ENCODE measurements at regions not wholly inside any gene's neighbourhood (a gene's known extent, or its start where the extent isn't known, plus 50 kb on each side); places are given as distances from the start of the nearest gene placed in this dataset.

DNA sequence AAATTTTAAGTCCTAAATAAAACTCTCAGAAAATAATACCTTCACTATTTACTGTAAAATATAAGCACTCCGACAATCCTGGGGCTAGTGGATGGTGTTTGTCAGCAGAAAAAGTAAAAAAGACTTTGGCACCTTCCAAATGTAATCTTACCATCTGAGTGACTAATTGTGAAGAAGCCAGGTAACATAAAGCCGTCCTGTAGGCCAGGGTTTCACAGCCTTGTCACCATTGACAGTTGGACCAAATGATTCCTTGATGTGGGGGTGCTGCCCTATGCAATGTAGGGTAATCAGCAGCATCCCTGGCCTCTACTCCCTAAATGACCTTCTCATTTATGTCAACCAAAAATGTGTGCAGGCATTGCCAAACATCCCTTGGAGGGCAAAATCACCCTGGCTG, 87.2 kb downstream of the CAPZA3 start:
- no peak overlapping the region for H2AFZ ChIP-seq (ENCODE audit: low read depth, low read length)
- TF ChIP-seq EZH2 (IDR thresholded peaks at IDR 0.05; ENCODE audit: insufficient read depth, low read length) (no peak), CTCF (IDR thresholded peaks at IDR 0.05; ENCODE audit: insufficient read depth, low read depth, low read length) (no peak)
- no peak overlapping the region for H3K9ac ChIP-seq (ENCODE audit: low read length)
- H3K27me3 Mint-ChIP-seq (ENCODE audit: low read depth, unreplicated experiment), result no peaks in the 10 kb centered on the region
- H3K4me1 ChIP-seq (ENCODE audit: insufficient read depth, low read length), result no peaks in the 10 kb centered on the region
- DNase-seq (ENCODE audit: low read depth) (no peak), FAIRE-seq (no peak)
- no peaks in the 10 kb centered on the region for H3K4me1 Mint-ChIP-seq (ENCODE audit: low read depth, unreplicated experiment)
- no peak overlapping the region for H3K27ac ChIP-seq (ENCODE audit: low read depth, low read length)
- H3K27ac Mint-ChIP-seq (ENCODE audit: unreplicated experiment), result no peak overlapping the region
- no peaks in the 10 kb centered on the region for H3K79me2 ChIP-seq (ENCODE audit: insufficient read depth, low read length)
- H3K4me3 Mint-ChIP-seq (ENCODE audit: unreplicated experiment), result no peak overlapping the region
- peaks cover 8% of the 10 kb centered on the region for H3K9me3 Mint-ChIP-seq (ENCODE audit: unreplicated experiment)
- H3K36me3 Mint-ChIP-seq (ENCODE audit: low read depth, unreplicated experiment), result no peaks in the 10 kb centered on the region
- no peaks in the 10 kb centered on the region for H3K27me3 ChIP-seq (ENCODE audit: insufficient read depth, low read length)
- no peaks in the 10 kb centered on the region for H3K9me3 ChIP-seq (ENCODE audit: insufficient read depth, low read depth, low read length)
- H3K4me3 ChIP-seq (ENCODE audit: insufficient read depth, low read depth, low read length), result no peak overlapping the region
- no peak overlapping the region for H3K4me2 ChIP-seq (ENCODE audit: low read length)
- H3K36me3 ChIP-seq (ENCODE audit: insufficient read depth, low read length), result no peaks in the 10 kb centered on the region
- no peaks in the 10 kb centered on the region for H4K20me1 ChIP-seq (ENCODE audit: insufficient read depth, low read length)

DNA sequence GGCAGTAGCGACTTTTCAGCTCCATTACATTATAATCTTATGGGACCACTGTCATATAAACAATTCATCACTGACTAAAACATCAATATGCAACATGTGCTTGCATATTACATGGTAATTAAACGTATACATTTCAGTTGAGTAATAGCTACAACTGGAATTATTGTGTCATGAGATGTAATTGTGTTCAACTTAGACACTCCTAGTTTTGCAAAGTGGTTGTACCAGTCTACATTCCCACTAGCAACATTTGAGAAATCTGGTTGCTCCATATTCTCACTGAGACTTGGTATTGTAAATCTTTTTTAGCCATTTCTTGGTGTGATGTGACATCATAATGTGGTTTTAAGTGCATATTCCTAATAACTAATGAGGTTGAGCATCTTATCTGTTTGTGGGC, 90.0 kb downstream of the CAPZA3 start:
- no peak overlapping the region for H3K27ac Mint-ChIP-seq (ENCODE audit: unreplicated experiment)
- Histone ChIP-seq H2AFZ (ENCODE audit: low read depth, low read length) (no peak overlapping the region), H3K4me3 (ENCODE audit: insufficient read depth, low read depth, low read length) (no peak overlapping the region), H3K27ac (ENCODE audit: low read depth, low read length) (no peak overlapping the region), H3K9me3 (ENCODE audit: insufficient read depth, low read depth, low read length) (no peaks in the 10 kb centered on the region), H3K4me1 (ENCODE audit: insufficient read depth, low read length) (no peaks in the 10 kb centered on the region), H3K79me2 (ENCODE audit: insufficient read depth, low read length) (no peaks in the 10 kb centered on the region), H3K9ac (ENCODE audit: low read length) (no peak overlapping the region), H3K36me3 (ENCODE audit: insufficient read depth, low read length) (no peaks in the 10 kb centered on the region), H3K27me3 (ENCODE audit: insufficient read depth, low read length) (no peaks in the 10 kb centered on the region), H3K4me2 (ENCODE audit: low read length) (no peak overlapping the region), H4K20me1 (ENCODE audit: insufficient read depth, low read length) (no peaks in the 10 kb centered on the region)
- H3K36me3 Mint-ChIP-seq (ENCODE audit: low read depth, unreplicated experiment), result no peaks in the 10 kb centered on the region
- no peak for TF ChIP-seq CTCF (IDR thresholded peaks at IDR 0.05; ENCODE audit: insufficient read depth, low read depth, low read length)
- no peak for TF ChIP-seq EZH2 (IDR thresholded peaks at IDR 0.05; ENCODE audit: insufficient read depth, low read length)
- DNase-seq (ENCODE audit: low read depth), result no peak
- FAIRE-seq, result no peak
- no peaks in the 10 kb centered on the region for H3K4me1 Mint-ChIP-seq (ENCODE audit: low read depth, unreplicated experiment)
- H3K4me3 Mint-ChIP-seq (ENCODE audit: unreplicated experiment), result no peak overlapping the region
- peaks cover 8% of the 10 kb centered on the region for H3K9me3 Mint-ChIP-seq (ENCODE audit: unreplicated experiment)
- H3K27me3 Mint-ChIP-seq (ENCODE audit: low read depth, unreplicated experiment), result no peaks in the 10 kb centered on the region

DNA sequence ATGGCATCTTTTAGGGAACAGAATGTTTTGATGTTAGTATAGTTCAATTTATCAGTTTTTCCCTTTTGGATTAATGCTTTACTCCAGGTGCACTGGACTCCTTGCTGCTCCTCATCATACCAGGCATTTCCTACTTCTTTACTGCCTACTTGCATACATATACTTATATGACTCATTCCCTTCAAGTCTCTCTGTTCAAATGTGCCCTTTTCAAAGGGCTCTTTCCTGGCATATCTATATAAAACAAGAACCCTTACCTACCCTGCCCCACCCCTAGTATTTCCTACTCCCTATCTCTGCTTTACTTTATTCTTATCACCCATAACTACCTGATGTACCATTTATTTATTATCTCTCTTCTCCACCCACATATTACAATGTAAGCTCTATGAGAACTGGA, 90.6 kb downstream of the CAPZA3 start:
- FAIRE-seq (no peak), DNase-seq (ENCODE audit: low read depth) (no peak)
- H3K27me3 ChIP-seq (ENCODE audit: insufficient read depth, low read length), result no peaks in the 10 kb centered on the region
- no peak overlapping the region for H3K9ac ChIP-seq (ENCODE audit: low read length)
- TF ChIP-seq CTCF (IDR thresholded peaks at IDR 0.05; ENCODE audit: insufficient read depth, low read depth, low read length) (no peak), EZH2 (IDR thresholded peaks at IDR 0.05; ENCODE audit: insufficient read depth, low read length) (no peak)
- no peak overlapping the region for H3K4me3 Mint-ChIP-seq (ENCODE audit: unreplicated experiment)
- no peaks in the 10 kb centered on the region for H3K27me3 Mint-ChIP-seq (ENCODE audit: low read depth, unreplicated experiment)
- no peaks in the 10 kb centered on the region for H3K36me3 Mint-ChIP-seq (ENCODE audit: low read depth, unreplicated experiment)
- H3K4me2 ChIP-seq (ENCODE audit: low read length), result no peak overlapping the region
- no peak overlapping the region for H3K27ac ChIP-seq (ENCODE audit: low read depth, low read length)
- H3K9me3 Mint-ChIP-seq (ENCODE audit: unreplicated experiment), result peaks cover 9% of the 10 kb centered on the region
- H3K4me1 ChIP-seq (ENCODE audit: insufficient read depth, low read length), result no peaks in the 10 kb centered on the region
- H2AFZ ChIP-seq (ENCODE audit: low read depth, low read length), result no peak overlapping the region
- H3K79me2 ChIP-seq (ENCODE audit: insufficient read depth, low read length), result no peaks in the 10 kb centered on the region
- H3K4me1 Mint-ChIP-seq (ENCODE audit: low read depth, unreplicated experiment), result no peaks in the 10 kb centered on the region
- no peaks in the 10 kb centered on the region for H3K9me3 ChIP-seq (ENCODE audit: insufficient read depth, low read depth, low read length)
- no peaks in the 10 kb centered on the region for H4K20me1 ChIP-seq (ENCODE audit: insufficient read depth, low read length)
- H3K27ac Mint-ChIP-seq (ENCODE audit: unreplicated experiment), result no peak overlapping the region
- no peak overlapping the region for H3K4me3 ChIP-seq (ENCODE audit: insufficient read depth, low read depth, low read length)
- no peaks in the 10 kb centered on the region for H3K36me3 ChIP-seq (ENCODE audit: insufficient read depth, low read length)

Data from astrocyte (in vitro differentiated cells and primary cell).